ENCODE measurements at regions not wholly inside any gene's neighbourhood (a gene's known extent, or its start where the extent isn't known, plus 50 kb on each side); places are given as distances from the start of the nearest gene placed in this dataset.

DNA sequence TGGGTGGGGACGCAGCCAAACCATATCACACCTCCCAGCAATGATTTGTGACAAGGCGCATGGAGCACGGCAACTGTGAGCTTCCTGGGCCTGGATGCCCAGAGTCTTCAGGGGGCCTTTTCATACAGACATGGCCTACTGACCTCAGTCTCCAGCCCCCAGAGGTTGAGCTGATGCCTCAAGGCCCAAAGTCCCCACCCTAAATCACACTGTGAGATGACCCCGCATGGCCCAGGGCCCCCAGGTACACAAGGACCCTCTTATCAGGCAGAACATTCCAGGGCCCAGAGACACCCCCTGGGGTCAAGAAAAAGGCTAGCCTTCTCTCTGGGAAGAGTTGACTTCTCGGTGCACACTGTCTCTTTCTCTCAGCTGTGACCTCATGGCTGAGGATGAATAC lies 179.7 kb upstream of the C1orf174 start:
- no peak overlapping the region for H3K27ac ChIP-seq
- no peak for TF ChIP-seq CTCF (conservative IDR thresholded peaks at IDR 0.05)

- no peak for TF ChIP-seq CTCF (conservative IDR thresholded peaks at IDR 0.05)
- no peak overlapping the region for H3K27ac ChIP-seq
These were observed 182.0 kb upstream of the C1orf174 start for GRCh38 chr1:4081806-4082711.

DNA sequence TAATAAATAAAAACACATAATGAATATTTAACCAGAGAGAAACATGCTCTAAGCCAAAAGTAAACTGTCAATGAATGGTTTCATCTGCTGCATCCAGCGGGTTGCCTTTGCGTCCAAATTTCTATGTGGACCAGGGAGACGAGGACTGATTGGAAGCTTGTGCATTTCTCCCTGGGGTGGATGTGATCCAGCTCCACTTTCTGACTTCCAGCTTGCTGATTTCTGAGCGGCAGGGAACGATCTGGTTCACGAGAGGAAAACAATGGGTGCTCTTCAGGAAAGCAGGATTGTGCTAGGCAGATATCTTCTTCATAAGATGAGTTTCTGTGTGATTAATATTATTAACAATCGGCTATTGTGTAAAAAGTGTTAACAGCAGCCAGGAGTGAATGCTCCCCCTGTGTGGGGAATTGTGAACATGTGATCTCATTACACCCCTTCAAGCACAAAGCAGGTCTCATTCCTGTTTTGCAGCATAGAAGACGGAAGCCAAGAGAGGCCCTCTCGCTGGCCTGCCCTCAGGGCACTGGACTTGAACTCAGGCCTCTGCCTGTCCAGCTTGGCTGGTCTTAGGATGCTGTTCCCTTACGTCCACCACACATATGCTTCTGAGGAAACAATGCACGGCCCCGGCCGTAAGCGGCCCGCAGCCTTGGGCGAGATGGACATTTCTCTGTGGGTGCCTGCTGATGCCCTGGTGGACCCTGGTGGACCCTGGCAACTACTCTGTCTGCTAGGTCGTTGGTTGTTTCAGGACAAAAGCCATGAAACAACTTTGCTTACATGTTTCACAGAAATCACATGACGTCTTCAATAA lies 183.4 kb upstream of the C1orf174 start:
- no peak overlapping the region for H3K27ac ChIP-seq
- no peak for TF ChIP-seq CTCF (conservative IDR thresholded peaks at IDR 0.05)

DNA sequence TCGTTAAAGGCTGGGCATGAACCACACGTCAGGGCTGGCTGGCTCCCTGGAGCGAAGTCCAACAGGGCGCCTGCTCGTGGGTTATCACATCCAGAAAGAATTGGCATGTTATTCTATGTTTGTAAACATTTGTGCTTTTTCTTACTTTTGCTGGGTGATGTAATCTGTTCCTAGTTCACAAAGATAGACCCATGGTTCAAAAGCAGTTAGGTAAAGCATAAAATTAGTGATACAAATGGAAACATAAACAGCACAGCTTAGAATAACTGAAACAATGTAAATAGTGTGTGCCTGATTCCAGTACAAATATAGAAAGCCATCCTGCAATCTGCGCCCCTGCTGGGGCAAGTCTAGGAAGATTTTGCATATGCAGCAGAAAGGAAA lies 184.0 kb upstream of the C1orf174 start:
- H3K27ac ChIP-seq: no peak overlapping the region
- no peak for TF ChIP-seq CTCF (conservative IDR thresholded peaks at IDR 0.05)

GRCh38 chr1:4084446-4084845 lies 184.4 kb upstream of the C1orf174 start:
- no peak for TF ChIP-seq CTCF (conservative IDR thresholded peaks at IDR 0.05)
- no peak overlapping the region for H3K27ac ChIP-seq

GRCh38 chr1:4084896-4085295 lies 184.8 kb upstream of the C1orf174 start:
- TF ChIP-seq CTCF (conservative IDR thresholded peaks at IDR 0.05): no peak

DNA sequence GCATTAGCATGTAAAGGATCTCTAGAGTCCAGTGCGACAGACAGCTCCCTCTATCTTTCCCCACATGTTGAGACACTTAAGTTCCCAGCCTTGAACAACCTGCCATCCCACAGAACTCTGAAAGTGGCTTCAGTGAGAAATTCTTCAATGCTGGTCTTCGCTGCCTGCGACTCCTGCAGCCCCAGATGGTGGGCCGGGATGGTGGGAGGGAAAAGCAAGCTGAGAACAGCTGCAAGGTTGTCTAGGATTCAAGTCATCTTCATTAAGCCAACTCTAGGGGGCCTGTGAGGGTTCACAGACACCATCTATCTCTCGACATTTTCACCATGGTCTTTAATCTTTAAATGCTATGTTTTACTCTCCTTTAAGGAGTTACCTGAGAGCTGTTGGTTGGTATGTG lies 185.5 kb upstream of the C1orf174 start:
- TF ChIP-seq CTCF (conservative IDR thresholded peaks at IDR 0.05): no peak
- H3K27ac ChIP-seq: no peak overlapping the region

More at GRCh38 chr1:4084896-4085295, 184.8 kb upstream of the C1orf174 start:
- H3K27ac ChIP-seq: no peak overlapping the region

All from VCaP (cell line).